OCI-M1 (cell line): ENCODE measurements at regions not wholly inside any gene's neighbourhood (a gene's known extent, or its start where the extent isn't known, plus 50 kb on each side); places are given as distances from the start of the nearest gene placed in this dataset.

ENCODE experiments used
- DNase-seq: peaks from one replicate; lab custom pipeline; 2025; lab: John Stamatoyannopoulos, UW

- no peak for DNase-seq
These were observed 233.7 kb downstream of the IBTK start for GRCh38 chr6:82013561-82014530.

DNA sequence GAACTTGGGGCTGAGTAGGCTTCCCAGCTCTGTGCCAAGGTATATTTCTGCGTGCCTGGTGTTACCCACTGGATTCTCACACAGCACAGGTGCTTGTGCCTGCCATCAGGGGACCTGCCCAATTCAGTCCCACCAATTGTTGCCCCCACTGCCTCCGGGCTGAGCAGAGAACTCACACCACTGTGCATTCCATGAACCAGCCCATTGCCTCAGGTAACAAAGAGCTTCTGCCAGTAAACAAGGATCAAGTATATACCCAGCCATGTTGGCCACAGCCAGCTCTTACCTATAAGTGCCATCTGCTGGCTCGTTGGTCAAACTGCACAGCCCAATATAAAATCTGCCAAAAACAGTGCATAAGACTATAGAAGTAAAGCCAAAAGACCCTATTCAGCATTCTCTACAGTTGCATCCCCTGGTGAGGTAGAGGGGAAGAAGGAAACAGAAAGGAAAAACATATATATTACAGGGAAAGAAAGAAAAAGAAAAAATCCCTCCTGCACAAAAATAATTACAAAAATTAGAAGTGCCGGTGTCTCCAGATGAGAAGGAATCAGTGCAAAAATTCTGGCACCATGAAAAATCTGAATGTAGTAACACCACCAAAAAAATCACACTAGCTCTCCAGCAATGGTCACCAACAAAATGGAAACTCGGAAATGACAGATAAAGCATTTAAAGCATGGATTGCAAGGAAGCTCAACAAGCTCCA lies 241.4 kb downstream of the IBTK start:
- DNase-seq, result peak; percentile 78

DNA sequence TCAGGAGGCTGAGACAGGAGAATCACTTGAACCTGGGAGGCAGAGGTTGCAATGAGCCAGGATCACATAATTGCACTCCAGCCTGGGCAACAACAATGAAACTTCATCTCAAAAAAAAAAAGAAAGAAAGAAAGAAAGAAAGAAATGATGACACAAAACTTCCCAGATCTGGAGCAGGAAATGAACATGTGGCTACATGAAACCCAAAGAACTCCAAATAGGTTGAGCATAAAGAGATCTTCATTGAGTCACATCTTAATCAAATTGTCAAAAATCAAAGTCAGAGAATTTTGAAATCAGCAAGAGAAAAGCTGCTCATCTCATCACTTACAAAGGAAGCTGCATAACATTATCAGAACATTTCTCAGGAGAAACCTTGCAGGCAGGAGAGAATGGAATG lies 247.0 kb downstream of the IBTK start:
- DNase-seq, result no peak

GRCh38 chr6:81999826-82000225 lies 247.3 kb upstream of the TENT5A start:
- DNase-seq, result no peak

GRCh38 chr6:81999270-81999669 lies 246.8 kb upstream of the TENT5A start:
- no peak for DNase-seq

- no peak for DNase-seq
These were observed 246.0 kb upstream of the TENT5A start for GRCh38 chr6:81998432-81998831.

GRCh38 chr6:81997090-81997926 lies 244.8 kb upstream of the TENT5A start:
- DNase-seq, result peak; percentile 55

DNA sequence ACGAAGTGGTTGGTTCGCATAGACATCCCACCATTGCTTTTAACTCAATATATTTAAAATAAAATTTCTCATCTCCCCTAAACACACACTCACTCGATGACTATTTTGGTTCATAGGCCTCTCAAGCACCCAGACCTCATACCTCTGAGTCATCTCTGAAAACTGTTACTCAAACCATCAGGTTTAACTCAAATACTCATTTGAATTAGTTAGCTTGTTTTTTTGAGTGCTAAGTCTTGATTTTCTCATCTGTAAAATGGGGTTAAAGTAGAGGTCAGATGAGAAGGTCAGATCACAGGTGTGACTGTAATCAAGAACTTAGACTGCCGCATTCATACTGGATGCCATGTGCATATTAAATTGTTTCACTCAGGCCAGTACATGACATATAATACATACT lies 243.9 kb upstream of the TENT5A start:
- no peak for DNase-seq

GRCh38 chr6:81995548-81996289 lies 243.2 kb upstream of the TENT5A start:
- peak; percentile 28 for DNase-seq

GRCh38 chr6:81988871-81989270 lies 236.4 kb upstream of the TENT5A start:
- DNase-seq, result no peak

DNA sequence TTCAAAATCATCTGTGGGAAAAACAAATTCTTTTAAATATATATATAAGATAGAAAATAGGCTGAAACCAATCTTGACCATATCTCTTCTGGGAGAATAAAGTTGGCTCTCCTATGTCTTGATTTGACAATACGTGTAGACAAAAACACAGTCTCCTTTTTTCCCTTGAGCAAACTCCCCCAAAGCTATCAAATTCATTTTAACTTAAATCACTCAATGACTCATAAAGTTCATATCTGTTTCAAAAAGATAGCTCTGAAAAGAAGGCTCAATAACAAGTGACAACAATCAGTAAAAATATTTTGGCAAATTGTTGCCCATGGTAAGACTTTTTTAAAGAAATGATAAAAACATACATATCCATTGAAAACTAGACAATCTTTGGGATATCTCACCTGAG lies 236.0 kb upstream of the TENT5A start:
- DNase-seq, result peak; percentile 25

- DNase-seq, result peak; percentile 19
These were observed 234.8 kb upstream of the TENT5A start for GRCh38 chr6:81987293-81987692.

- no peak for DNase-seq
These were observed 232.7 kb upstream of the TENT5A start for GRCh38 chr6:81985191-81985590.

- no peak for DNase-seq
These were observed 232.1 kb upstream of the TENT5A start for GRCh38 chr6:81984599-81984998.

GRCh38 chr6:81981812-81982211 lies 229.3 kb upstream of the TENT5A start:
- DNase-seq, result no peak

DNA sequence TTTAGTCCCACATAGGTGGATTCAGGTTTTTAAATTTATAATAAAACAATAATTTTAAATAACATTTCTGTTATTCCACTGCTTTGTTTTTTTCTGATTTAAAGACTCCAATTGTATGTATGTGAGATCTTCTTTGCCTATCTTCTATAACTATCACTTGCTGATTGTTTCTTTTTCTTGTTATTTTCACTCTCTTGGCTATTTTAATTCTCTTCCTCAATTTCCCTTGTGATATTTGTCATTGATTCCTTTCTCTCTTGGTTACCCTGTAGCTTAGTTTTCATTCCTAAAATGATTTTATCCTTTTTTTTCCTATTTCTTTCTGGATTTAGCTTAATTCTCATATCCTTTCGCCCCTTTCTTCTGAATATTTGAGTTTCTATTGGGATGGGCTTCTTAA lies 227.3 kb upstream of the TENT5A start:
- no peak for DNase-seq

DNA sequence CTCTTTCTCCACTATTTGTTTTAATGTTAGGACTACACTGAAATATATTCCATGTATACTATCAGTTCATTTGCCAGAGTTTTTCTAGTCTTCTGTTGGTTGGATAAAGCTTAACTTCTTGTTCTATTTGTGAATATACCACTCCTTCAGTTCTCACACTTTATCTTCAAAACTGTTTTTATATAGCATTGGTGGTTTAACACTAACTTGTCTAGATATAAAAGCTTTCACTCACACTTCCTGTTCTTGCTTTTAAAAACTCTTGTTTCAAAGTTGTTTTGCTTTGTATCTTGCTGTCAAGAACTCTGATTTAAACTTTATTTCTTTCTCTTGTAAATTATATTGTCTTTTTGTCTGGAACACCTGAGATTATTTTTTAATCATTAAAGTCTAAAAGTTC lies 226.8 kb upstream of the TENT5A start:
- peak; percentile 35 for DNase-seq

- no peak for DNase-seq
These were observed 225.7 kb upstream of the TENT5A start for GRCh38 chr6:81978230-81978629.

- no peak for DNase-seq
These were observed 225.0 kb upstream of the TENT5A start for GRCh38 chr6:81977486-81977885.

GRCh38 chr6:81969814-81970213 lies 217.3 kb upstream of the TENT5A start:
- DNase-seq, result no peak

GRCh38 chr6:81969011-81969410 lies 216.5 kb upstream of the TENT5A start:
- DNase-seq, result no peak

- no peak for DNase-seq
These were observed 214.5 kb upstream of the TENT5A start for GRCh38 chr6:81966968-81967367.
